Testis (tissue), 2 donors: ENCODE measurements at regions not wholly inside any gene's neighbourhood (a gene's known extent, or its start where the extent isn't known, plus 50 kb on each side); places are given as distances from the start of the nearest gene placed in this dataset.

Experiments
- DNase-seq: peaks from one replicate; pipeline ENCODE4 v3.0.0-alpha.2; 2019
- H3K27ac ChIP-seq, 2 donors: fragments of 200-600 bp; sonication (generic); one replicate each; pipeline ENCODE4 v1.5.1; 2019
- H3K27me3 ChIP-seq: fragments of 200-600 bp; sonication (generic); one replicate; pipeline ENCODE4 v1.5.1; 2019
- H3K36me3 ChIP-seq: fragments of 200-600 bp; sonication (generic); one replicate; pipeline ENCODE4 v1.5.1; 2017; ENCODE audit warnings: low read depth; ENCODE audit errors: missing control alignments
- H3K4me1 ChIP-seq: fragments of 200-600 bp; sonication (generic); one replicate; pipeline ENCODE4 v1.5.1; 2019
- H3K4me3 ChIP-seq, 2 donors: fragments of 200-600 bp; sonication (generic); one replicate each; pipeline ENCODE4 v1.5.1; 2017 to 2019
- H3K9me3 ChIP-seq: fragments of 200-600 bp; sonication (generic); one replicate; pipeline ENCODE4 v1.5.1; 2017
- POLR2A ChIP-seq: fragments of 450-650 bp; IDR thresholded peaks from one replicate; pipeline ENCODE4 v1.6.1; 2017; ENCODE audit warnings: antibody characterized with exemption, mild to moderate bottlenecking, moderate library complexity
- WGBS, 2 donors: methylation state at CpG; one replicate each; pipeline ENCODE4 v1.1.5; 2018; 5-methylcytosine and 5-hydroxymethylcytosine counted together
- intact Hi-C: fragments of 100-400 bp; cut with DNase I; formaldehyde crosslinking; loops from one replicate; pipeline ENCODE4 v1.15.1; 2023; ENCODE audit warnings: low total_unique reads
- TF ChIP-seq, protein P1 (sequence below), 3 experiments: fragments of 450-650 bp in 2 of 3; fragments of 200-600 bp in 1 of 3; sonication (generic) in 1 of 3; IDR thresholded peaks; one replicate each; pipeline ENCODE4 v1.5.1; 2016 to 2019; ENCODE audit warnings: antibody characterized with exemption in 3 of 3, mild to moderate bottlenecking in 2 of 3, moderate library complexity in 1 of 3

DNA sequence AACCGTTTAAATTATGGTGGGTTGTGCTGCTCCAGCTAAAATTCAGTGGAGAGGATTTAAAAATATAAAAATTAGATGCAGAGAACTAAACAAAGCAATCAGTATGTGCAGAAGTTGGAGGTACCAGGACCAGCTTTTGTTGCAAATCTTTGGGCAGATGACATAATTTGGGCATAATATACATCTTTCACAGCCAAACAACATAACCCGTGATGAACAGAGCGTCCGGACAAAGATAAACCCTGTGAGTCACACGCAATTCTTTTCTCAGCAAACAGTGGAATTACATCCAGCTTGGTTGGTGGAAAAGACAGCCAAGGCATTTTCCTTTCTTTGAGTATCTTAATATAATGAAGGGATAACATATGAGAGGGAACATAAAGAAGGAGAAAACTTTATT is 419.4 kb upstream of the ADAMTS9 start:
- H3K9me3 ChIP-seq, result no peaks in the 10 kb centered on the region
- intact Hi-C loops, result no loop called here
- no peak for TF ChIP-seq POLR2A
- TF ChIP-seq, protein P1, sequence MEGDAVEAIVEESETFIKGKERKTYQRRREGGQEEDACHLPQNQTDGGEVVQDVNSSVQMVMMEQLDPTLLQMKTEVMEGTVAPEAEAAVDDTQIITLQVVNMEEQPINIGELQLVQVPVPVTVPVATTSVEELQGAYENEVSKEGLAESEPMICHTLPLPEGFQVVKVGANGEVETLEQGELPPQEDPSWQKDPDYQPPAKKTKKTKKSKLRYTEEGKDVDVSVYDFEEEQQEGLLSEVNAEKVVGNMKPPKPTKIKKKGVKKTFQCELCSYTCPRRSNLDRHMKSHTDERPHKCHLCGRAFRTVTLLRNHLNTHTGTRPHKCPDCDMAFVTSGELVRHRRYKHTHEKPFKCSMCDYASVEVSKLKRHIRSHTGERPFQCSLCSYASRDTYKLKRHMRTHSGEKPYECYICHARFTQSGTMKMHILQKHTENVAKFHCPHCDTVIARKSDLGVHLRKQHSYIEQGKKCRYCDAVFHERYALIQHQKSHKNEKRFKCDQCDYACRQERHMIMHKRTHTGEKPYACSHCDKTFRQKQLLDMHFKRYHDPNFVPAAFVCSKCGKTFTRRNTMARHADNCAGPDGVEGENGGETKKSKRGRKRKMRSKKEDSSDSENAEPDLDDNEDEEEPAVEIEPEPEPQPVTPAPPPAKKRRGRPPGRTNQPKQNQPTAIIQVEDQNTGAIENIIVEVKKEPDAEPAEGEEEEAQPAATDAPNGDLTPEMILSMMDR (IDR thresholded peaks at IDR 0.05), result no peak
- H3K27ac ChIP-seq, result no peak overlapping the region
- no peaks in the 10 kb centered on the region for H3K4me1 ChIP-seq
- no peak overlapping the region for H3K4me3 ChIP-seq
- 43% methylated on average over 5 of the region's 5 CpGs for WGBS, 2 donors
- no peaks in the 10 kb centered on the region for H3K27me3 ChIP-seq
- DNase-seq, result peak; percentile 17
- no peaks in the 10 kb centered on the region for H3K36me3 ChIP-seq

GRCh38 chr3:65101450-65101849 is 413.6 kb upstream of the ADAMTS9 start:
- no peaks in the 10 kb centered on the region for H3K36me3 ChIP-seq
- H3K4me1 ChIP-seq, result no peaks in the 10 kb centered on the region
- 72 to 75% methylated on average over 1 of the region's 1 CpG for WGBS, 2 donors
- no peaks in the 10 kb centered on the region for H3K9me3 ChIP-seq
- intact Hi-C loops, result no loop called here
- no peak overlapping the region for H3K4me3 ChIP-seq
- TF ChIP-seq, protein P1 (IDR thresholded peaks at IDR 0.05), result no peak
- no peak for TF ChIP-seq POLR2A
- no peak for DNase-seq
- no peak overlapping the region for H3K27ac ChIP-seq
- H3K27me3 ChIP-seq, result no peaks in the 10 kb centered on the region

DNA sequence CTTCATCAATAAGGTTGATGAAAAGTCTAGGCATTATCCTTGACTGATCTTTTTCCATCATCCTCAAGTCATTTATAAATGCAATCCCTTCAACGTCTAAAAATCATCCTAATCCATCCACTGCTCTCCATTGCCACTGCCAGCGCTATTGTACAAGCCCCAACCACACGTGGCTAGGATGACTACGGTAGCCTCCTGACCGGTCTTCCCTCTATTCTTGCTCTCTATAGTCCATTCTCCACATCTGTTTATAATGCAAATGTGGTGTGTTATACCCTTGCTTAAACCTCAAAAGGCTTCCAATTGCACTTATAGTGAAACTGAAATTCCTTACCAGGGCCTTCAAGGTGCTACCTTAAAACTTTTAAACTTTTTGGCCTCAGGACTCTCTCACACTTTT is 410.6 kb upstream of the ADAMTS9 start:
- WGBS, 2 donors, result 85 to 91% methylated on average over 5 of the region's 5 CpGs
- intact Hi-C loops, result no loop called here

GRCh38 chr3:65096110-65096745 is 408.4 kb upstream of the ADAMTS9 start:
- TF ChIP-seq, protein P1 (IDR thresholded peaks at IDR 0.05), result no peak
- no peak for TF ChIP-seq POLR2A

More for the DNA sequence above, 410.6 kb upstream of the ADAMTS9 start:
- Histone ChIP-seq H3K9me3 (no peaks in the 10 kb centered on the region), H3K27me3 (no peaks in the 10 kb centered on the region), H3K36me3 (no peaks in the 10 kb centered on the region), H3K27ac (no peak overlapping the region), H3K4me3 (no peak overlapping the region), H3K4me1 (no peaks in the 10 kb centered on the region)
- no peak for DNase-seq
- no peak for TF ChIP-seq POLR2A

GRCh38 chr3:65094723-65095122 is 406.9 kb upstream of the ADAMTS9 start:
- no peaks in the 10 kb centered on the region for H3K36me3 ChIP-seq
- H3K27me3 ChIP-seq, result no peaks in the 10 kb centered on the region
- H3K4me1 ChIP-seq, result no peaks in the 10 kb centered on the region
- no peak for DNase-seq
- H3K4me3 ChIP-seq, result no peak overlapping the region
- no peaks in the 10 kb centered on the region for H3K9me3 ChIP-seq
- TF ChIP-seq, protein P1 (IDR thresholded peaks at IDR 0.05), result no peak
- no peak for TF ChIP-seq POLR2A
- intact Hi-C loops, result no loop called here
- H3K27ac ChIP-seq, result no peak overlapping the region

More at GRCh38 chr3:65096110-65096745, 408.4 kb upstream of the ADAMTS9 start:
- H3K27ac ChIP-seq, result no peak overlapping the region
- no peak overlapping the region for H3K4me3 ChIP-seq
- H3K4me1 ChIP-seq, result no peaks in the 10 kb centered on the region
- no peaks in the 10 kb centered on the region for H3K9me3 ChIP-seq
- H3K36me3 ChIP-seq, result no peaks in the 10 kb centered on the region
- H3K27me3 ChIP-seq, result no peaks in the 10 kb centered on the region
- WGBS, 2 donors, result 56 to 81% methylated on average over 4 of the region's 4 CpGs
- intact Hi-C loops, result no loop called here
- DNase-seq, result no peak
